Natural killer cell (primary cell): ENCODE measurements at regions not wholly inside any gene's neighbourhood (a gene's known extent, or its start where the extent isn't known, plus 50 kb on each side); places are given as distances from the start of the nearest gene placed in this dataset.
"Not testable (repeated sequence)": the region's sequence is repeated elsewhere in the genome, so short reads cannot be mapped to it uniquely, and the experiment has no call there.

Source experiments
- ATAC-seq, 3 donors: fragments of 150-1000 bp in 2 of 3; fragments of 200-7000 bp in 1 of 3; cut with Tn5 transposase; 1 replicate in 1 of 3; 2 replicates in 2 of 3; pipeline ENCODE4 v1.10.0; 2021; ENCODE audit warnings: mild to moderate bottlenecking in 2 of 3, moderate library complexity in 2 of 3
- DNase-seq, 2 donors: peaks; one replicate each; pipeline versions ENCODE4 v3.0.0 to v3.0.0-alpha.2; 2013 to 2021; ENCODE audit warnings: mixed read lengths in 1 of 2
- H3K27ac ChIP-seq: one replicate; pipeline ENCODE4 v1.5.1; 2013; ENCODE audit warnings: mild to moderate bottlenecking, low read length
- H3K27me3 ChIP-seq: one replicate; pipeline ENCODE4 v1.6.1; 2013; ENCODE audit warnings: low read length; ENCODE audit not compliant: control insufficient read depth, insufficient read depth
- H3K36me3 ChIP-seq: one replicate; pipeline ENCODE4 v1.6.1; 2013; ENCODE audit warnings: low read length; ENCODE audit not compliant: control insufficient read depth, insufficient read depth
- H3K4me1 ChIP-seq: one replicate; pipeline ENCODE4 v1.6.1; 2013; ENCODE audit warnings: low read length; ENCODE audit not compliant: control insufficient read depth, insufficient read depth
- H3K4me3 ChIP-seq: one replicate; pipeline ENCODE4 v1.5.1; 2013; ENCODE audit warnings: low read length
- H3K9me3 ChIP-seq: one replicate; pipeline ENCODE4 v1.6.1; 2013; ENCODE audit warnings: low read length; ENCODE audit not compliant: control insufficient read depth, insufficient read depth
- H3K27ac Mint-ChIP-seq, 2 donors: one replicate each; pipeline ENCODE4 v1.8.0; 2022; ENCODE audit warnings: mild to moderate bottlenecking in 2 of 2, mixed read lengths in 2 of 2, moderate library complexity in 1 of 2
- H3K27me3 Mint-ChIP-seq, 2 donors: one replicate each; pipeline ENCODE4 v1.8.0; 2022; ENCODE audit warnings: low read depth in 2 of 2, mixed read lengths in 2 of 2
- H3K36me3 Mint-ChIP-seq: one replicate; pipeline ENCODE4 v1.8.0; 2022; ENCODE audit warnings: mixed read lengths
- H3K4me1 Mint-ChIP-seq, 2 donors: one replicate each; pipeline ENCODE4 v1.8.0; 2022; ENCODE audit warnings: mixed read lengths in 2 of 2
- H3K4me3 Mint-ChIP-seq: one replicate; pipeline ENCODE4 v1.8.0; 2022; ENCODE audit warnings: mild to moderate bottlenecking, moderate library complexity, mixed read lengths
- H3K9me3 Mint-ChIP-seq, 2 donors: one replicate each; pipeline ENCODE4 v1.8.0; 2022; ENCODE audit warnings: mixed read lengths in 2 of 2
- CTCF ChIP-seq: fragments of 200-600 bp; IDR thresholded peaks from one replicate; pipeline ENCODE4 v1.8.0; 2022; ENCODE audit warnings: antibody characterized with exemption
- WGBS: methylation state at CpG from one replicate; pipeline ENCODE4 v1.1.7; 2013; ENCODE audit warnings: missing lambda C conversion rate; ENCODE audit not compliant: insufficient coverage; 5-methylcytosine and 5-hydroxymethylcytosine counted together
- intact Hi-C: fragments of 100-400 bp; cut with micrococcal nuclease; formaldehyde crosslinking; loops from one replicate; pipeline ENCODE4 v1.14.2; 2022

DNA sequence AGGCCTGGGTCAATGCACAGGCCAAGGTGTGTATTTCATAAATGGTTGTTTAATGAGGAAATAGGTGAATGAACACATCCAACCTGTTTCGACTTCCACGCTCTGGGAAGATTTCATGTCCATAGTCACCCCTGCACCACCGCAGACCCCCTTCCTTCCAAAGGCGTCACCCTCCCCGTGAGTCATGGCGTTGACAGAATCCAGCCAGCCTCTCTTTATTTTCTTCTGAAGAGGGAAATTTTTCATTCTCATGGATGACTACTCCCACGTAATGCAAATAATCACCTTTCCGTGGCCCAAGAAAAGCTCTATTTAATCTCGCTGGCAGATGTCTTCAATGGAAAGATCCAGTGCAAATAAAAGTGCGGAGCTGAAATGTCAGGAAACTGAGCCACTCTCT is 75.3 kb upstream of the FOXK1 start:
- no peak overlapping the region for H3K4me3 Mint-ChIP-seq
- no peak for ATAC-seq

GRCh38 chr7:4607311-4607729 is 74.8 kb upstream of the FOXK1 start:
- no peak overlapping the region for H3K27ac ChIP-seq
- Mint-ChIP-seq H3K27ac (no peak overlapping the region), H3K27me3 (peaks cover 0 to 3% of the 10 kb centered on the region in 2 donors), H3K4me3 (no peak overlapping the region), H3K9me3 (no peaks in the 10 kb centered on the region), H3K36me3 (no peaks in the 10 kb centered on the region), H3K4me1 (no peaks in the 10 kb centered on the region)
- no peaks in the 10 kb centered on the region for H3K9me3 ChIP-seq
- H3K4me1 ChIP-seq = peaks cover under 1% of the 10 kb centered on the region
- WGBS = 88% methylated on average over 14 of the region's 14 CpGs
- no peak for ATAC-seq
- no peaks in the 10 kb centered on the region for H3K36me3 ChIP-seq
- H3K27me3 ChIP-seq = no peaks in the 10 kb centered on the region
- no peak for TF ChIP-seq CTCF
- intact Hi-C loops = no loop called here
- DNase-seq = no peak
- H3K4me3 ChIP-seq = no peak overlapping the region

More for the DNA sequence above, 75.3 kb upstream of the FOXK1 start:
- no peak overlapping the region for H3K27ac Mint-ChIP-seq
- no peak for DNase-seq
- no peaks in the 10 kb centered on the region for H3K4me1 Mint-ChIP-seq
- TF ChIP-seq CTCF = no peak
- Histone ChIP-seq H3K9me3 (no peaks in the 10 kb centered on the region), H3K36me3 (no peaks in the 10 kb centered on the region), H3K27ac (no peak overlapping the region), H3K27me3 (no peaks in the 10 kb centered on the region), H3K4me1 (no peaks in the 10 kb centered on the region), H3K4me3 (no peak overlapping the region)
- 90% methylated on average over 10 of the region's 10 CpGs for WGBS
- H3K9me3 Mint-ChIP-seq = no peaks in the 10 kb centered on the region
- no peaks in the 10 kb centered on the region for H3K36me3 Mint-ChIP-seq
- intact Hi-C loops = no loop called here
- peaks cover 0 to 3% of the 10 kb centered on the region in 2 donors for H3K27me3 Mint-ChIP-seq

GRCh38 chr7:4609576-4609975 is 72.5 kb upstream of the FOXK1 start:
- H3K36me3 ChIP-seq, H3K9me3 Mint-ChIP-seq, H3K36me3 Mint-ChIP-seq, H3K27me3 Mint-ChIP-seq, H3K27ac ChIP-seq, H3K27ac Mint-ChIP-seq, H3K27me3 ChIP-seq, H3K4me3 ChIP-seq, H3K9me3 ChIP-seq, H3K4me3 Mint-ChIP-seq, intact Hi-C loops, ATAC-seq, DNase-seq: not testable (repeated sequence)
- H3K4me1 Mint-ChIP-seq = peaks cover 6 to 14% of the 10 kb centered on the region in 2 donors
- peaks cover 13% of the 10 kb centered on the region for H3K4me1 ChIP-seq
- 90% methylated on average over 7 of the region's 7 CpGs for WGBS

DNA sequence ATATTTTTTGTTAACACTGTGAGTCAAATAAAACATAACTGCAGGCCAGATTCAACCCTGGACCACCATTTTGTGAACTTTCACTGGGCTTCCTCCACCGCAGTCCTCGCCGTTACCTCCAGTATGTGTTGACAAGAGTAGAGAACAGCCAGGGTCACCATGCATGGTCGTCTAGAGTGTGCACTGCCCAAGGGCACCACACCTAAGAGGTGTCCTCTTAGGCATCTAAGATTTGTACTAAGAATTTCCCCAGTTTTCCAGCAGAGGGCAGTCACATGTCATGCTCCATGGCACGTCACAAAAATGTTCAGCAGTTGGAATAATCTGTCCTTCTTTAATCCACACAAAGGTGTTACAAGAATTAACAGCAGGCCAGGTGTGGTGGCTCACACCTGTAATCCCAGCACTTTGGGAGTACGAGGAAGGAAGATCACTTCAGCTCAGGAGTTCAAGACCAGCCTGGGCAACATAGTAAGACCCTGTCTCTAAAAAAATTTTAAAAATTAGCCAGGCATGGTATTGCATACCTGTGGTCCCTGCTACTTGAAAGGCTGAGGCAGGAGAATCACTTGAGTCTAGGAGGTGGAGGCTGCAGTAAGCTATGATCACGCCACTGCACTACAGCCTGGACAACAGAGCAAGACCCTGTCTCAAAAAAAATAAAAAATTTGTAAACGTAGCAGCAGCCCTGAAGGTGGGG is 71.2 kb upstream of the FOXK1 start:
- H3K27ac Mint-ChIP-seq = no peak overlapping the region
- peak; percentile 77 for TF ChIP-seq CTCF
- Histone ChIP-seq H3K9me3 (no peaks in the 10 kb centered on the region), H3K27me3 (no peaks in the 10 kb centered on the region), H3K36me3 (no peaks in the 10 kb centered on the region), H3K27ac (no peak overlapping the region), H3K4me3 (no peak overlapping the region), H3K4me1 (peaks cover 13% of the 10 kb centered on the region)
- H3K4me3 Mint-ChIP-seq = no peak overlapping the region
- H3K27me3 Mint-ChIP-seq = peaks cover 0 to 3% of the 10 kb centered on the region in 2 donors
- 47% methylated on average over 8 of the region's 8 CpGs for WGBS
- peaks cover 6 to 14% of the 10 kb centered on the region in 2 donors for H3K4me1 Mint-ChIP-seq
- peak; percentile 71 to 89 (median 86) for ATAC-seq
- no peaks in the 10 kb centered on the region for H3K9me3 Mint-ChIP-seq
- peak; percentile 25 to 84 for DNase-seq
- intact Hi-C loops = loop anchor here (1.0 kb wide), 1 partner anchor 143 kb away; no protein-coding TSS in a partner anchor
- H3K36me3 Mint-ChIP-seq = no peaks in the 10 kb centered on the region
